ENCODE measurements at regions not wholly inside any gene's neighbourhood (a gene's known extent, or its start where the extent isn't known, plus 50 kb on each side); places are given as distances from the start of the nearest gene placed in this dataset.

- TF ChIP-seq POLR2A (IDR thresholded peaks at IDR 0.05) (no peak), CTCF (IDR thresholded peaks at IDR 0.05) (no peak)
These were observed 179.7 kb upstream of the VASH1 start for GRCh38 chr14:76581592-76581991.

Measured in breast epithelium (tissue), 3 donors.